HG03378 (cell line): ENCODE measurements at regions not wholly inside any gene's neighbourhood (a gene's known extent, or its start where the extent isn't known, plus 50 kb on each side); places are given as distances from the start of the nearest gene placed in this dataset.
"Not testable (repeated sequence)": the region's sequence is repeated elsewhere in the genome, so short reads cannot be mapped to it uniquely, and the experiment has no call there.

ENCODE experiments used
- ATAC-seq: cut with Tn5 transposase; IDR thresholded peaks from one replicate; pipeline ENCODE4 v1.9.1; 2021; ENCODE audit warnings: mild to moderate bottlenecking, moderate library complexity; ENCODE audit not compliant: unreplicated experiment

DNA sequence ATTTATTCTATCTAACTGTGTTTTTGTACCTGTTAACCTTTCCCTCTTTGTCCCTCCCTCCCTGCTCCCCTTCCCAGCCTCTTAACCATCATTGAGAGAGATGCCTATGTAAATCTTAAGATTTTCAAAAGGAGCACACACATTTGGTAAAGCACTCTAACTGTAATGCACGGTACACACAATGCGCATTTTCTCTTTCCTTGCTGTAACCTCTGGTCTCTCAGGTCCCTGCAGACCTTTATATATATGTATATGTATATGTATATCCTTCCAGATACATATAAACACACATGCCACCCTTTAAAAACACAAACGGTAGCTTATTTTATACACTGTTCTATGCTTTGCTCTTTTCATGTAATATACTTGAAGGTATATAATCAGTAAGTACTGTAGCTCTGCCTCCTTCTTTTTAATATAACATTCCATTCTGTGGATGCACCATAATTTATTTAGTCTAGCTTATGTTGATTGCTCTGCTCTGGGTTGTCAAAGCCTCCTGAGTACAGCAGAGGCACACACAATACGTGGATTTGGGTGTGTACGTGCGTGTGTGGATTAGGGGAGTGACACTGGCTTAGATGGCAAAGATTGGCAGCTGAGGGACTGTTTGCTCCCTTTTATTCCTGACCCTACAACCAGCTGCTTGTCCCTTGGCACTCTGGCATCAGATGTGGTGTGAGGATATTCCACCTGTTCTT, 118.4 kb upstream of the PTPN20 start:
- not testable (repeated sequence) for ATAC-seq

DNA sequence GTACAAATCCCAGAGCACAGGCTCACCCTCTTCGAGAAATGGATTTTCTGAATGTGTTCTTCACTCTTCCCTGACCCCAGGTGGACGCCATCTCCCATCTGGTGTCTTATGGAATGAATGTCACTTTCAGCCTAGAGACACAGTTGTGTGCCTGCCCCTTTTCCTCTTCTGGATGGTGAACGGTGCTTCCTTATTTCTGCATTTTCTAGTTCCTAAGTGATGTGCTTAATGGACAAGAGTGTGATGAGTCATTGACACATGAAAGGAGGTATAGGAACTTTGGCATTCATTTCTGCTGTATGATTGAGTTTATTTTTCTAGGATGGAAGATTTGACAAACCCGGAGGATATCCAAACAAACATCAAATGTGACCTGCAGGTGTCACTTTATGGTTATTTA, 114.9 kb upstream of the PTPN20 start:
- ATAC-seq = not testable (repeated sequence)

- not testable (repeated sequence) for ATAC-seq
Measured at GRCh38 chr10:46802010-46802409, 109.2 kb upstream of the PTPN20 start.

- not testable (repeated sequence) for ATAC-seq
Measured at GRCh38 chr10:46803082-46803481, 108.1 kb upstream of the PTPN20 start.

GRCh38 chr10:46810222-46810621, 101.0 kb upstream of the PTPN20 start:
- not testable (repeated sequence) for ATAC-seq

GRCh38 chr10:46816126-46816525, 95.1 kb upstream of the PTPN20 start:
- ATAC-seq = not testable (repeated sequence)

DNA sequence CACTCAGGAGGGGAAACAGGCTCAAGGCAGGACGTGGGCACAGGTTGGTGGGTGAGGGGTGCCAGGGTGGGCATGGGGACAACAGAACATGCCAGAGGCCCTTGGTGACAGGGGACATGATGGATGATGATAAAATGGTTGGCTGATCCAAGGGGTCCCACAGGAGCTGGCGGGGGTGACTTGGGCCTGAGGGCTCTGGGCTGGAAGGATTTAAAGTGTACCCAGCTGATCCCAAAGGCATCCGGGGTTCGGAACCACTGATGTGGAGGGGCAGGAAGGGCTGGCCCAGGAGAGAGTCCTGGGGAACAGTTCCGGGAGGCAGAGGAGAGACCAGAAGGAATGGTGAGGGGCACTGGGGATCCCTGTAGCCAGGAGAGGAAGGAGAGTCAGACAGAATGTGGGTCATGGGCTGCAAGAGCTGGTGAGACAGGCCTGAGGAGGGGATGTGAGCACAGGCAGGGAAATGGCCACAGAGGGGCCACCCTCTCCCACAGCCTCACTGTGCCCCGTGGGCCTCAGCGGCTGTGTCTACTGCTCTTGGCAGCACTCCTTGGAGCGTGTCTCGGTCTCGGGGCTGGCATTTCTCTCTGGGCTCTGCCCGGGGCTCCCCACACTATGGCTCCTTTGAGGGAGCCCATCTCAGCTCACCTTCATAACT, 70.7 kb upstream of the PTPN20 start:
- not testable (repeated sequence) for ATAC-seq

DNA sequence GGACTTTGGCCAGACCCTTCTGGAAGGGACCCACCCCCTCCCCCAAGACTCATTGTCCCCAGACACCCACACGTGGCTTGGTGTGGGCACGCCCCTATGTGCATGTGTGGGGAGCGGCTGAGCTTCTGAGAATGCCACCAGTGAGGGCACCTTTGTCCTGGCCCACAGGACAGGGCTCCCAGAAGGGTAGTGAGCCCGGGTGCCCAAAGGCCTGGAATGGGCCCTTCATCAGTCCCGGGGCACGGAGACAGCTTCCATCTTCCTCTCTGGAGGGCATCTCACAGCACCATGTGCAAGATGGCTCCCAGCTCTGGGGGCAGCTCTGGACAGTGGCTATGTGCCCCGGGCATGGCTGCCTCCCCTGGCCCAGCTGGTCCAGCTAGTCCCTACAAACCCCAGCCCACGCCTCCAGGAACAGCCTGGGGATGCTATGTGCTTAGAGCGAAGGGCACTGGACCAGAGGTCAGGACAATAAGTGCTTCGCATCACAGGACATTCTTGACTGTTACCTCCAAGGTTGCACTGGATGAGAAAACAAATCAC, 70.1 kb upstream of the PTPN20 start:
- ATAC-seq = not testable (repeated sequence)

GRCh38 chr10:46845194-46845593, 66.0 kb upstream of the PTPN20 start:
- ATAC-seq = not testable (repeated sequence)

DNA sequence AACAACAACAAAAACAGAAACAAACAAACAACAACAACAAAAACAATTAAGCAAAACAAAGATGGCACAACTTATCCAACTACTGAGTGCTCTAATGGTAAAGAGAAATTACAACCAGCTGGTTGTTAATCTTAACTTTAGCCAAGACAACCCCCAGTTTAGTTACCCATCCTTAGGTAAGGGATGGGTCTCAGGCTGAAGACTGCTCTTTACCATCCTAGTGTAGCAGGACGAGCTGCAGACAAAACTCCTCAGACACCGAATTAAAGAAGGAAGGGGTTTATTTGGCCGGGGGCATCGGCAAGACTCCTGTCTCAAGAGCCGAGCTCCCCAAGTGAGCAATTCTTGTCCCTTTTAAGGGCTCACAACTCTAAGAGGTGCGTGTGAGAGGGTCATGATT, 65.6 kb upstream of the PTPN20 start:
- ATAC-seq = not testable (repeated sequence)

- not testable (repeated sequence) for ATAC-seq
Measured at GRCh38 chr10:46860753-46861152, 50.5 kb upstream of the PTPN20 start.
